ENCODE measurements at regions not wholly inside any gene's neighbourhood (a gene's known extent, or its start where the extent isn't known, plus 50 kb on each side); places are given as distances from the start of the nearest gene placed in this dataset.
"Not testable (repeated sequence)": the region's sequence is repeated elsewhere in the genome, so short reads cannot be mapped to it uniquely, and the experiment has no call there.

- no peaks in the 10 kb centered on the region for H3F3A ChIP-seq (ENCODE audit: insufficient read depth, low read length)
- no peak overlapping the region for H3K4me3 ChIP-seq (ENCODE audit: low read depth, low read length, poor library complexity, severe bottlenecking)
- peaks cover 3% of the 10 kb centered on the region for H3K9me3 ChIP-seq (ENCODE audit: low read length)
- H3K27me3 ChIP-seq (ENCODE audit: insufficient read depth, low read length) = no peaks in the 10 kb centered on the region
- peaks cover 3% of the 10 kb centered on the region for H3K4me1 ChIP-seq (ENCODE audit: insufficient read depth, low read length, severe bottlenecking)
- no peak overlapping the region for H3K9ac ChIP-seq (ENCODE audit: low read length)
- H3K4me2 ChIP-seq (ENCODE audit: low read length) = no peak overlapping the region
- H3K9me2 ChIP-seq (ENCODE audit: low read depth, low read length) = no peaks in the 10 kb centered on the region
- H3K27ac ChIP-seq (ENCODE audit: low read depth, low read length, poor library complexity, severe bottlenecking) = no peak overlapping the region
- H2AFZ ChIP-seq (ENCODE audit: low read length) = no peak overlapping the region
- no peaks in the 10 kb centered on the region for H3K79me2 ChIP-seq (ENCODE audit: insufficient read depth, low read length)
- no peaks in the 10 kb centered on the region for H3K36me3 ChIP-seq (ENCODE audit: insufficient read depth, low read length)
- H4K20me1 ChIP-seq (ENCODE audit: insufficient read depth, low read length) = no peaks in the 10 kb centered on the region
- no peak for TF ChIP-seq EZH2 (IDR thresholded peaks at IDR 0.05; ENCODE audit: borderline replicate concordance, low read length)
- no peak for TF ChIP-seq CTCF (IDR thresholded peaks at IDR 0.05; ENCODE audit: low read length)
These were observed 281.4 kb upstream of the ZNF804A start for GRCh38 chr2:184316921-184317320.

GRCh38 chr2:184322615-184323014, 275.7 kb upstream of the ZNF804A start:
- H3K27ac ChIP-seq (ENCODE audit: low read depth, low read length, poor library complexity, severe bottlenecking) = no peak overlapping the region
- no peaks in the 10 kb centered on the region for H3K79me2 ChIP-seq (ENCODE audit: insufficient read depth, low read length)
- TF ChIP-seq CTCF (IDR thresholded peaks at IDR 0.05; ENCODE audit: low read length) = no peak
- TF ChIP-seq EZH2 (IDR thresholded peaks at IDR 0.05; ENCODE audit: borderline replicate concordance, low read length) = no peak
- H3K27me3 ChIP-seq (ENCODE audit: insufficient read depth, low read length) = no peaks in the 10 kb centered on the region
- no peaks in the 10 kb centered on the region for H3K9me2 ChIP-seq (ENCODE audit: low read depth, low read length)
- H3K36me3 ChIP-seq (ENCODE audit: insufficient read depth, low read length) = no peaks in the 10 kb centered on the region
- H3K4me2 ChIP-seq (ENCODE audit: low read length) = no peak overlapping the region
- H3K4me3 ChIP-seq (ENCODE audit: low read depth, low read length, poor library complexity, severe bottlenecking) = no peak overlapping the region
- no peaks in the 10 kb centered on the region for H4K20me1 ChIP-seq (ENCODE audit: insufficient read depth, low read length)
- no peak overlapping the region for H2AFZ ChIP-seq (ENCODE audit: low read length)
- peaks cover 10% of the 10 kb centered on the region for H3K4me1 ChIP-seq (ENCODE audit: insufficient read depth, low read length, severe bottlenecking)
- no peaks in the 10 kb centered on the region for H3F3A ChIP-seq (ENCODE audit: insufficient read depth, low read length)
- H3K9ac ChIP-seq (ENCODE audit: low read length) = no peak overlapping the region
- peaks cover 3% of the 10 kb centered on the region for H3K9me3 ChIP-seq (ENCODE audit: low read length)

- no peak overlapping the region for H3K27ac ChIP-seq (ENCODE audit: low read depth, low read length, poor library complexity, severe bottlenecking)
- H3F3A ChIP-seq (ENCODE audit: insufficient read depth, low read length) = no peaks in the 10 kb centered on the region
- no peaks in the 10 kb centered on the region for H4K20me1 ChIP-seq (ENCODE audit: insufficient read depth, low read length)
- no peak overlapping the region for H3K4me3 ChIP-seq (ENCODE audit: low read depth, low read length, poor library complexity, severe bottlenecking)
- H2AFZ ChIP-seq (ENCODE audit: low read length) = no peak overlapping the region
- no peaks in the 10 kb centered on the region for H3K36me3 ChIP-seq (ENCODE audit: insufficient read depth, low read length)
- TF ChIP-seq EZH2 (IDR thresholded peaks at IDR 0.05; ENCODE audit: borderline replicate concordance, low read length) = no peak
- no peak for TF ChIP-seq CTCF (IDR thresholded peaks at IDR 0.05; ENCODE audit: low read length)
- no peaks in the 10 kb centered on the region for H3K79me2 ChIP-seq (ENCODE audit: insufficient read depth, low read length)
- H3K27me3 ChIP-seq (ENCODE audit: insufficient read depth, low read length) = no peaks in the 10 kb centered on the region
- H3K9ac ChIP-seq (ENCODE audit: low read length) = no peak overlapping the region
- peaks cover under 1% of the 10 kb centered on the region; the same call in 1 of the 2 replicates for H3K9me3 ChIP-seq (ENCODE audit: low read length)
- no peak overlapping the region for H3K4me2 ChIP-seq (ENCODE audit: low read length)
- peaks cover 6% of the 10 kb centered on the region for H3K4me1 ChIP-seq (ENCODE audit: insufficient read depth, low read length, severe bottlenecking)
- H3K9me2 ChIP-seq (ENCODE audit: low read depth, low read length) = no peaks in the 10 kb centered on the region
These were observed 272.3 kb upstream of the ZNF804A start for GRCh38 chr2:184326066-184326465.

GRCh38 chr2:184327805-184328204, 270.5 kb upstream of the ZNF804A start:
- H3F3A ChIP-seq (ENCODE audit: insufficient read depth, low read length); H3K9me2 ChIP-seq (ENCODE audit: low read depth, low read length); H3K9me3 ChIP-seq (ENCODE audit: low read length); H3K79me2 ChIP-seq (ENCODE audit: insufficient read depth, low read length); H3K4me1 ChIP-seq (ENCODE audit: insufficient read depth, low read length, severe bottlenecking); H3K27ac ChIP-seq (ENCODE audit: low read depth, low read length, poor library complexity, severe bottlenecking); H3K27me3 ChIP-seq (ENCODE audit: insufficient read depth, low read length); H3K4me3 ChIP-seq (ENCODE audit: low read depth, low read length, poor library complexity, severe bottlenecking); H4K20me1 ChIP-seq (ENCODE audit: insufficient read depth, low read length); H2AFZ ChIP-seq (ENCODE audit: low read length); H3K36me3 ChIP-seq (ENCODE audit: insufficient read depth, low read length); H3K4me2 ChIP-seq (ENCODE audit: low read length); H3K9ac ChIP-seq (ENCODE audit: low read length): not testable (repeated sequence)

- not testable (repeated sequence) for H3K27ac ChIP-seq (ENCODE audit: low read depth, low read length, poor library complexity, severe bottlenecking); H3K36me3 ChIP-seq (ENCODE audit: insufficient read depth, low read length); H3K9me2 ChIP-seq (ENCODE audit: low read depth, low read length); H3K27me3 ChIP-seq (ENCODE audit: insufficient read depth, low read length); H3K79me2 ChIP-seq (ENCODE audit: insufficient read depth, low read length); H2AFZ ChIP-seq (ENCODE audit: low read length); H3K4me1 ChIP-seq (ENCODE audit: insufficient read depth, low read length, severe bottlenecking); H3F3A ChIP-seq (ENCODE audit: insufficient read depth, low read length); H3K9ac ChIP-seq (ENCODE audit: low read length); H3K4me2 ChIP-seq (ENCODE audit: low read length); H3K9me3 ChIP-seq (ENCODE audit: low read length); H3K4me3 ChIP-seq (ENCODE audit: low read depth, low read length, poor library complexity, severe bottlenecking); H4K20me1 ChIP-seq (ENCODE audit: insufficient read depth, low read length)
These were observed 267.8 kb upstream of the ZNF804A start for GRCh38 chr2:184330561-184330960.

All from OCI-LY1 (cell line).